IPS-11a (cell line): ENCODE measurements at regions not wholly inside any gene's neighbourhood (a gene's known extent, or its start where the extent isn't known, plus 50 kb on each side); places are given as distances from the start of the nearest gene placed in this dataset.

ENCODE experiments used
- H3K4me3 ChIP-seq: one replicate; pipeline ENCODE4 v1.5.1; 2013; ENCODE audit warnings: low read depth, low read length, control low read depth

DNA sequence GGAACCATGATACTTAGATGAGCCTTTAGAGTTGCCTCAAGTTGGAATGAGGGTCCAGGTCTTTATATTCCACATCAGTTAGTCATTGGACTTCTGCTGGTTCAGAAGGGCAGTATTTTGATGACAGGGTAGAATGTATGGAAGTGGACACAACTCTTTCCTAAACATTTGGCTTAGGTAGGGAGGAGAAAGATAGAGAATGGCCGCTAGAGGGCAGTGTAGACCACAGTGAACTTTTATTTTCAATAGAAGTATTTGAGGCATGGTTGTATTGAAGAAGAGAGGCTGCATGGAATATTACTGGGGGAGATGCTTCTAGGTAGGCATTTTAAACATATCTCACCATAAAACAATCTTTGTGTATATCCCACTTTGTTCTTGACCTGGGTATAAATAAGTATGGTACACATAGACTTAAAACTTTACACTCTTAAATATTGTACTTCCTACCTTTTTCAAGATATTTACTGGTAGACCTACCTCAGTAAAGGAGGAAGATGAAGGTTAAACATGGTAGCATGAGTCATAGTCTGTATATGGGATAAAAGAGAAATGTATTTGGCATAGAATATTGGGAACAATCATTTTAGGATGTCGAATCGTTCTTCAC lies 497.6 kb upstream of the FAM98A start:
- H3K4me3 ChIP-seq, result no peak overlapping the region

GRCh38 chr2:34093790-34094189 lies 494.7 kb upstream of the FAM98A start:
- H3K4me3 ChIP-seq, result no peak overlapping the region

GRCh38 chr2:34070196-34070595 lies 471.1 kb upstream of the FAM98A start:
- no peak overlapping the region for H3K4me3 ChIP-seq

- H3K4me3 ChIP-seq, result no peak overlapping the region
Observed at GRCh38 chr2:34069604-34070003, 470.5 kb upstream of the FAM98A start.

- no peak overlapping the region for H3K4me3 ChIP-seq
Observed at GRCh38 chr2:34050413-34050812, 451.3 kb upstream of the FAM98A start.

DNA sequence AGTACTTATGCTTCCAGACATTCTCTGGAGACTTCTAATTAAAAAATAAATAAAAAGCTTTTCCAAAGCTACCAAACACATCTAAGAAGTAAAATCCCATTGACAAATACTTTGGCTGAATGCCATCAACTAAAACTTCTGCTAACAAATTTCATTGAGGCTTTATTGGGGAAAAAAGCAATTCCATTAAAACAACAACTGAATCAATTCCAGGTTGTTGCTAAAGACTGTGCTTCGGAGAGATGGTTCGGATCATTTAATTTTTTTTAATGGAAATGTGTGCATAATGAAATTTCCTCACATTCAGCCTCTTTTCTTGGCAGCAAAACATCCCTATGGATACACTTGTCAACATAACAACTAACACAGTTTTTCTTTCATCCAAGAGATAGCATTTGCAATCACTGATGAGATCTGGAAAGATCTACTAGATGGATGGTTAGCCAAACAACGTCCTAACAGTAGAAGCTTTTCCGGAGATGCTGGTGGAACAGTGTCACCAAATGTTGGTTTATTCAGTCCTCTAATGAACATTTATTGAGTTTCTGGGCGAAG lies 446.1 kb upstream of the FAM98A start:
- H3K4me3 ChIP-seq, result no peak overlapping the region

DNA sequence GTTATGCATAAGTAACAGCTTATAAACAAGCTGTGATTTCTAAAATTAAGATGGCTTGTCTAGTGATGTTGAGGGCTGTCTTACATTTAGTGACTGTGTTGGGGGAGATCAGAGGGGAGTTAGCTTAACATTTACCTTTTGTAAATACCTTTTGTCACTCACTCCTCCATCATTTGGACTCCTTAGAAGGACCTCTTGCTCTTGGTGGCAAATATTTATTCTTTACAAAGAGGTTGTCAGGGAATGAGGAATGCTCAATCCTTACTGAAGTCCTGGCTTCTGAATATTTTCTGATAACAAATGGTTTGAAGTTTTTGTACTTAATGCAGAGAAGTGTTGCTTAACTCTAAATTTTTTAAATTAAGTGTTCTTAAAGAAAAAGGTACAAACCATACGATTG lies 438.8 kb upstream of the FAM98A start:
- H3K4me3 ChIP-seq, result no peak overlapping the region

GRCh38 chr2:34037157-34037556 lies 438.1 kb upstream of the FAM98A start:
- H3K4me3 ChIP-seq, result no peak overlapping the region

GRCh38 chr2:34031097-34031496 lies 432.0 kb upstream of the FAM98A start:
- no peak overlapping the region for H3K4me3 ChIP-seq

DNA sequence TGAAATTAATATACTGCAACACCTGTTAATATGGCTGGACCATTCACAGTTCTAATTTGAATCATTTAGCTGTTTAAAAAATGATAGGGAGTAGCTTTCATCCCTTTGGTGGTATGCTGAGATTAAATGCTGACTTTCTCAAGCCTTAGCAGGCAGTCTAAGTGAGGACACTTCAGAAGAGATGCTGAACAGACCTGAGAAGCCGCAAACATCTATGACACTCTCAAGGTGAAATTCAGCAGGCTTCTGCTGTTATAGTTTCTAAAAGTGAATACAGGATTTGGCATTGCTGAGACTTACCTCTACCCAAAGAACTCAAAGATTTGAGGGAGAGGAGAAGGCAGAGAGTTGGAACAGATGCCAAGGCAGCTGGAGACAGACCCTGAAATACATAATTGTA lies 431.2 kb upstream of the FAM98A start:
- no peak overlapping the region for H3K4me3 ChIP-seq

- no peak overlapping the region for H3K4me3 ChIP-seq
Observed at GRCh38 chr2:34029073-34029472, 430.0 kb upstream of the FAM98A start.

DNA sequence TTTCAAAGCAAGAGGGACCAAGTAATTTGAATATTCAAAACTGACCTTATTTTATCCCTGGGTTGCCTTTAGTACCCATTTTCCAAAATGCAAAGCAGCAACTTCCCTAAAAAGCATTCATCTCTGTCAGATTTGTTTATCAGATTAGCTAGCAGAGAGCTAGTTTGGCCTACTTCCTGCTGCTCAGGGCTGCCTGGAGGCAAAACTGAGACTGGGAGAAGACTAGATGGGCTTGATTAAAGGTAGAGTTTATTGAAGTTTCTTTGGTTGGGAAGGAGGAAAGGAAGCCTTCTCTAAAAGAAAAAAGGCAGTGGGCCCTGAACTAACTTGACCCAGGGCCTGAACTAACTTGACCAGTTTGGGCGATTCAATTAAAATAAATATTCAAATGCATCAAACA lies 426.1 kb upstream of the FAM98A start:
- no peak overlapping the region for H3K4me3 ChIP-seq

DNA sequence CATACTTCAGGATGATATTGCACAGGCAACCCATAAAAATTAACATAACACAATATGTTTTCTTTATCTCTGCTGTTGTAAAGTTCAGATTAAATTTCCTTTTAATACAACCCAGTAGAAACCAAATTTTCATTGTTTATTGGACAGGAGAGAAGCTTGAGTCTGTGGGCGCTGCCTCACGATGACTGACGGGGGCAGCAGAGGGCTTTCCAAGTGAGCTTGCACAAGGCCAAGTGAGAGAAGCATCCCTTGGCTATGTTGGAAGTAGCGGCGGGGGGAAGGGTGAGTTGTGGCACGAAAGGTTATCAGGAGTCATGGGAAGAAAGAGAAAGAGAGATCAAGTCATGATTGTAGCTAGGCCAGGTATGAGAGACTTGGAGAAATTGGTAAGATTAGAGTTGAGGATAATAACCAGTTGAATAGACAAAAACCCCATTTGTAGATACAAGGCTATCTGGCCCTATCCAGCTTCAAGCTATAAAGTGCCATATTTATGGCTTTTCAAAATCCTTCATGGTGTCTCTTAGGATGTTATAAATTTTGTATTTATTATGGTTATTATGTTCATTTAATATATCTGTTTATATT lies 413.7 kb upstream of the FAM98A start:
- H3K4me3 ChIP-seq, result no peak overlapping the region

DNA sequence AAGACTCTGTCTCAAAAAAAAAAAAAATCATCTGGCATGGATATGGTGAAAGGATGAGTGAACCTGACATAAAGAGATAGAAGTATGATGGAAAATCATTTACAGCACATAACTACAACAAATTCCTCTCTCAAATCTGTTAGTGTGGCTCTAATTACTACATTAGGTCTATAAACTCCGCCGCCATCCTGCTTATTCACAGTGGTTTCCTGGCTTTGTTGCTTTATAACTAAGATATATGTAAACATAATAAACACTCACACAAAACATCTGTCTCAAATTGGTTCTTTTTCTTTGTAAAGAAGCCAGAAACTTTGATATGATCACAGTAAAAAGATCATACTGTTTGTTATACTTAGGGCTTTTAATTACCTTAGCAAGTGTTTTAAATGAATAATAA lies 412.6 kb upstream of the FAM98A start:
- no peak overlapping the region for H3K4me3 ChIP-seq

GRCh38 chr2:34005901-34006300 lies 406.8 kb upstream of the FAM98A start:
- no peak overlapping the region for H3K4me3 ChIP-seq

DNA sequence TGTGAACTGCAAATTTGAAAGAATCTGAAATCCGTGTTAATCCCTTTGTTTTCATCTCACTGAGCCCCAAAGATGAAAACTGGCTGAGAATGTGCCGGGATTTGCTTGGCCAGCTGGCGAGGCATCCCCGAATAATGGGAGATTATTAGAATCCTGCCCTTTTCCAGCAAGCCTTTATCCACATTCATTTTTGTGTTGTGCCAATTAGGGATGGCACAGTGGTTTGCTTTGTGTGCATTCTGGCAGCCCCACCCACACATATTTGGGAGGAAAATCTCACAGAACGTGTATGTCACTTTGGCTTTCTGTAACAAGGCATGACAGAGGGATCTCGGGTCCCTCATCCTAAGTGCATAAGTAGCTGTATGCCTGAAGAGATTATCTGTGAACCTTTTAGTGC lies 405.8 kb upstream of the FAM98A start:
- H3K4me3 ChIP-seq, result no peak overlapping the region

DNA sequence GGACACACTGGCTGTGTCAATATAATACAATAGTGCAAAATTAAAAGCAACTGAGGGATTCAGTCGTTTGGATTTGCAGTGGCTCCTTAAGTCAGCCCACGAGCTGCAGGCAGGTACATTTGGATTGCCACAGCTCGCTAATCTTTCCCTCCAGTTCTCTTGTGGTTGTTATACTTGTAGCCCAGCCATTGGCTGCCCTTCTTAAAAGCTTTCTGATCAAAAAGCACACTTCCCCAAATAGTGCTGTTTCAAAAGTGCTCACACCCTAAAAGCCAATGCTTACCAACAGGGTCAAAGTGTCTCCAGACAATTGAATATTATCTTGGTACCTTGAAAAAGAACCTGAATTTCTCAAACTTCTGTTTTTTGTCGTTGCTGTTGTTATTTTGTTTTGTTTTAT lies 404.7 kb upstream of the FAM98A start:
- no peak overlapping the region for H3K4me3 ChIP-seq

DNA sequence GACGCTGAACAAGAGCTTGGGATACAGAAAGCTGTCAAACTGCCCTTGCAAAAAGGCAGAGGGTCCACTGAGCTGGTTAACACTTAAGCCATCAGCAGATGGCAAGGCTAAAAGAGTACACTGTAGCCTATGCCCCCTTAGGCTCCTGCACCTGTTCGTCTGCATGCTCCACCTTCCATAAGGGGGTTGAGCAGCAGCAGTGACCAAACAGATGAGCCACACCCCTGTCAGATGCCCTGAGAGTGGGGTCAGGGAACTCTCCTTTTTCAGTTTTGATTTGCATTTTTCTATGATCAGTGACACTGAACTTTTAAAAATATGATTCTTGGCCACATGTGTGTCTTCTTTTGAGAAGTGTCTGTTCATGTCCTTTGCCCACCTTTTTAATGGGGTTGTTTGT lies 402.5 kb upstream of the FAM98A start:
- H3K4me3 ChIP-seq, result no peak overlapping the region

GRCh38 chr2:33984131-33984530 lies 385.0 kb upstream of the FAM98A start:
- no peak overlapping the region for H3K4me3 ChIP-seq

DNA sequence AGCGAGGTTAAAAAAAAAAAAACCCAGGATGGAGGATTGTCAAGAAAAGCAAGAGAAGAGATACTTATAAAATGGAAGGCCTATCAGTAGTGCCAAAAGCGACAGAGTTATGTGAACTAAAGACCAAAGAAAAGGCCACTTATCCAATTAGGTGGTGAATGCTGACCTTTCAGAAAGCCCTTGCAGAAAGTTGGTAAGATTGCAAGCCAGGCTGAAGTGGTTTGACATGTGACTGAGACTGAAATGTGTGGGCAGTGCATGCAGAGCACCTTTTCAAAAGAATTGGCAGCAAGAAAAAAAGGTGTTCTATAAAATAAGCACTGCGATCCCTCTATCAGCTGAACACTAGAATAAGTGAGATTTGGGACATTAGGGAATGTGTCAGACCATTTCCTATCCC lies 379.4 kb upstream of the FAM98A start:
- H3K4me3 ChIP-seq, result no peak overlapping the region

GRCh38 chr2:33975498-33975897 lies 376.4 kb upstream of the FAM98A start:
- H3K4me3 ChIP-seq, result no peak overlapping the region

- no peak overlapping the region for H3K4me3 ChIP-seq
Observed at GRCh38 chr2:33967103-33967502, 368.0 kb upstream of the FAM98A start.

DNA sequence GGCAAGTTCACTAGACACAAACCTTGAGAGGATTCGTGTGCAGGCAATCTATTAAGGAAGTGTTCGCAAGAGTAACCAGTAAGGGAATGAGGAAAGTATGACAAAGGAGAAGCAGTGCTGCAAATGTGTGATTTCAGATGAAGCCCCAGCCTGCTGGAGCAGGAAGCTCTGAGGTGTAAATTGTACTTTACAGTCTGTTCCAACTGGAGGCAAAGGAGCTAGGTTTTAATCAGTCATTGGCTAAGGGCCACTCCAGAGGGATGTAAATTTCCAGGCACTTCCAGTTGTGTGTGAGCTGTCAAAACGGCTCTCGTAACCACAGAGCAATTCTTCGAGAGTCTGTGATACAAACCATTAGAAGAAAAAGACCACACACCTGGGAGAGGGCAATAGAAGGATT lies 359.5 kb upstream of the FAM98A start:
- no peak overlapping the region for H3K4me3 ChIP-seq
